Esophagus (tissue), 2 donors: ENCODE measurements at regions not wholly inside any gene's neighbourhood (a gene's known extent, or its start where the extent isn't known, plus 50 kb on each side); places are given as distances from the start of the nearest gene placed in this dataset.
"Not testable (repeated sequence)": the region's sequence is repeated elsewhere in the genome, so short reads cannot be mapped to it uniquely, and the experiment has no call there.

Experiments used
- H3K27ac ChIP-seq, 2 donors: one replicate each; pipeline ENCODE4 v1.5.1; 2013; ENCODE audit warnings: low read depth in 2 of 2, mild to moderate bottlenecking in 2 of 2, inconsistent platforms in 1 of 2, low read length in 1 of 2, moderate library complexity in 1 of 2
- H3K27me3 ChIP-seq, 2 donors: one replicate each; pipeline ENCODE4 v1.6.1; 2013; ENCODE audit warnings: low read length in 2 of 2, control low read depth in 1 of 2, mild to moderate bottlenecking in 1 of 2; ENCODE audit not compliant: insufficient read depth in 2 of 2, control insufficient read depth in 1 of 2
- H3K36me3 ChIP-seq, 2 donors: one replicate each; pipeline ENCODE4 v1.6.1; 2013; ENCODE audit warnings: low read length in 1 of 2; ENCODE audit not compliant: control insufficient read depth in 2 of 2, insufficient read depth in 2 of 2
- H3K4me1 ChIP-seq, 2 donors: one replicate each; pipeline ENCODE4 v1.6.1; 2013; ENCODE audit warnings: low read length in 1 of 2; ENCODE audit not compliant: control insufficient read depth in 2 of 2, insufficient read depth in 2 of 2
- H3K4me3 ChIP-seq, 2 donors: one replicate each; pipeline ENCODE4 v1.5.1; 2013; ENCODE audit warnings: low read length in 2 of 2, mild to moderate bottlenecking in 2 of 2, low read depth in 1 of 2, moderate library complexity in 1 of 2
- H3K9me3 ChIP-seq, 2 donors: one replicate each; pipeline ENCODE4 v1.6.1; 2013; ENCODE audit warnings: mild to moderate bottlenecking in 2 of 2, low read depth in 1 of 2, low read length in 1 of 2, moderate library complexity in 1 of 2; ENCODE audit not compliant: control insufficient read depth in 2 of 2, insufficient read depth in 1 of 2
- WGBS, 2 donors: extraction: QIAGEN DNeasy Blood & Tissue Kit; methylation state at CpG; one replicate each; pipeline ENCODE4 v1.1.7; 2013; 5-methylcytosine and 5-hydroxymethylcytosine counted together
- donor health status: healthy with polysubstance abuse.
- donor health status: Bipolar disorder and iron deficiency.

- H3K27me3 ChIP-seq, H3K36me3 ChIP-seq, H3K4me1 ChIP-seq, H3K4me3 ChIP-seq, H3K9me3 ChIP-seq, H3K27ac ChIP-seq: not testable (repeated sequence)
- WGBS, 2 donors: 83 to 86% methylated on average over 8 of the region's 8 CpGs
Measured at GRCh38 chr9:30107134-30107533, 2277.3 kb upstream of the ACO1 start.

- WGBS, 2 donors: 69 to 77% methylated on average over 3 of the region's 3 CpGs
Measured at GRCh38 chr9:30116673-30117217, 2267.7 kb upstream of the ACO1 start.

GRCh38 chr9:30120666-30121065 lies 2263.8 kb upstream of the ACO1 start:
- WGBS, 2 donors: 48 to 54% methylated on average over 5 of the region's 5 CpGs
- no peaks in the 10 kb centered on the region for H3K27me3 ChIP-seq
- no peak overlapping the region for H3K4me3 ChIP-seq
- H3K36me3 ChIP-seq: no peaks in the 10 kb centered on the region
- no peak overlapping the region for H3K27ac ChIP-seq
- no peaks in the 10 kb centered on the region for H3K4me1 ChIP-seq
- no peaks in the 10 kb centered on the region for H3K9me3 ChIP-seq

More at GRCh38 chr9:30116673-30117217, 2267.7 kb upstream of the ACO1 start:
- Histone ChIP-seq H3K9me3 (no peaks in the 10 kb centered on the region), H3K4me3 (no peak overlapping the region), H3K4me1 (no peaks in the 10 kb centered on the region), H3K27ac (no peak overlapping the region), H3K27me3 (no peaks in the 10 kb centered on the region), H3K36me3 (no peaks in the 10 kb centered on the region)

- Histone ChIP-seq H3K4me1 (no peaks in the 10 kb centered on the region), H3K27me3 (no peaks in the 10 kb centered on the region), H3K27ac (no peak overlapping the region), H3K36me3 (no peaks in the 10 kb centered on the region), H3K9me3 (no peaks in the 10 kb centered on the region), H3K4me3 (no peak overlapping the region)
- 81 to 87% methylated on average over 4 of the region's 4 CpGs for WGBS, 2 donors
Measured at GRCh38 chr9:30121611-30122010, 2262.8 kb upstream of the ACO1 start.

GRCh38 chr9:30125881-30126280 lies 2258.6 kb upstream of the ACO1 start:
- no peaks in the 10 kb centered on the region for H3K36me3 ChIP-seq
- no peaks in the 10 kb centered on the region for H3K9me3 ChIP-seq
- H3K4me3 ChIP-seq: no peak overlapping the region
- H3K27ac ChIP-seq: no peak overlapping the region
- no peaks in the 10 kb centered on the region for H3K27me3 ChIP-seq
- H3K4me1 ChIP-seq: no peaks in the 10 kb centered on the region

GRCh38 chr9:30127371-30127770 lies 2257.1 kb upstream of the ACO1 start:
- no peaks in the 10 kb centered on the region for H3K4me1 ChIP-seq
- no peaks in the 10 kb centered on the region for H3K9me3 ChIP-seq
- H3K36me3 ChIP-seq: no peaks in the 10 kb centered on the region
- H3K27ac ChIP-seq: no peak overlapping the region
- H3K4me3 ChIP-seq: no peak overlapping the region
- no peaks in the 10 kb centered on the region for H3K27me3 ChIP-seq

GRCh38 chr9:30140407-30140806 lies 2244.0 kb upstream of the ACO1 start:
- 67 to 75% methylated on average over 2 of the region's 2 CpGs for WGBS, 2 donors
- Histone ChIP-seq H3K9me3 (no peaks in the 10 kb centered on the region), H3K27ac (no peak overlapping the region), H3K27me3 (no peaks in the 10 kb centered on the region), H3K4me1 (no peaks in the 10 kb centered on the region), H3K36me3 (no peaks in the 10 kb centered on the region), H3K4me3 (no peak overlapping the region)

- H3K4me3 ChIP-seq: no peak overlapping the region
- no peaks in the 10 kb centered on the region for H3K27me3 ChIP-seq
- H3K27ac ChIP-seq: no peak overlapping the region
- H3K9me3 ChIP-seq: no peaks in the 10 kb centered on the region
- no peaks in the 10 kb centered on the region for H3K36me3 ChIP-seq
- H3K4me1 ChIP-seq: no peaks in the 10 kb centered on the region
- WGBS, 2 donors: 73 to 74% methylated on average over 7 of the region's 7 CpGs
Measured at GRCh38 chr9:30160570-30160969, 2223.9 kb upstream of the ACO1 start.

GRCh38 chr9:30172206-30172605 lies 2212.2 kb upstream of the ACO1 start:
- H3K36me3 ChIP-seq: no peaks in the 10 kb centered on the region
- no peaks in the 10 kb centered on the region for H3K9me3 ChIP-seq
- H3K4me1 ChIP-seq: no peaks in the 10 kb centered on the region
- H3K27ac ChIP-seq: no peak overlapping the region
- 74 to 84% methylated on average over 1 of the region's 1 CpG for WGBS, 2 donors
- no peaks in the 10 kb centered on the region for H3K27me3 ChIP-seq
- H3K4me3 ChIP-seq: no peak overlapping the region

GRCh38 chr9:30178610-30179009 lies 2205.8 kb upstream of the ACO1 start:
- H3K4me1 ChIP-seq: no peaks in the 10 kb centered on the region
- H3K9me3 ChIP-seq: no peaks in the 10 kb centered on the region
- no peak overlapping the region for H3K27ac ChIP-seq
- H3K4me3 ChIP-seq: no peak overlapping the region
- H3K36me3 ChIP-seq: no peaks in the 10 kb centered on the region
- no peaks in the 10 kb centered on the region for H3K27me3 ChIP-seq
